ENCODE measurements at regions not wholly inside any gene's neighbourhood (a gene's known extent, or its start where the extent isn't known, plus 50 kb on each side); places are given as distances from the start of the nearest gene placed in this dataset.

DNA sequence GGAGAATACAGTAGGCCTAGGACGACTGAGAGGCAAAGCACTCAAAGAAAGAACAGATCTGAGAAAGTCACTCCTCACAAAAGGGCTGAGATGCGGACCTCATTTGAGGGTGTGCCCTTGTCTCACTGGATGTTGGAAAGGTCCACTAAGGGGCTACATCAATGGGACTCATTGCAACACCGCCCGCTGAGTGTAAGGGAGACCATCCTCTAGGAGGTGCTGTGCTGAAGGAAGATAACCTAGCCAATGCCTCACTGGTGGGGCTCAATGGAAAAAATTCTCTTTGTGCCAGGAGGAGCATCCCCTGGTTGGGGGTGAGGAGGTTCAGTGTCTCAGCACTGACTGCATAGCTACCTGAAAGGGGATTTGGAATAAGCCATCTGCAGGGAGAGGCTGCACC is 758.7 kb upstream of the CELF2 start:
- H3K56ac ChIP-seq (ENCODE audit: extremely low read depth, insufficient read depth, low read length) = no peak overlapping the region
- dilution Hi-C loops (cut with HindIII; ENCODE audit: low sequenced_read_pairs, unreplicated experiment) = no loop called here

More for the DNA sequence above, 758.7 kb upstream of the CELF2 start:
- Histone ChIP-seq H3K27me3 (ENCODE audit: control insufficient read depth, insufficient read depth, low read length) (no peaks in the 10 kb centered on the region), H3K23ac (ENCODE audit: low read depth, low read length) (no peak overlapping the region), H4K91ac (ENCODE audit: insufficient read depth, low read depth, low read length) (no peak overlapping the region), H3K18ac (ENCODE audit: low read depth, low read length) (no peak overlapping the region), H3K36me3 (ENCODE audit: control insufficient read depth, insufficient read depth, low read length) (no peaks in the 10 kb centered on the region), H2AFZ (replicated peaks; ENCODE audit: low read length, poor library complexity) (no peak overlapping the region), H3K9me3 (ENCODE audit: control insufficient read depth, insufficient read depth, low read length) (0 out of 2 replicates have a peak, but pooled peaks cover 2% of the 10 kb centered on the region), H2AK5ac (ENCODE audit: low read depth, low read length) (no peak overlapping the region), H2BK15ac (ENCODE audit: low read depth, low read length) (no peak overlapping the region), H2AK9ac (replicated peaks; ENCODE audit: low read depth, low read length, poor library complexity) (no peak overlapping the region), H3K9ac (ENCODE audit: low read depth, low read length) (no peak overlapping the region), H2BK20ac (ENCODE audit: low read depth, low read length) (no peak overlapping the region), H2BK120ac (ENCODE audit: low read depth, low read length) (no peak overlapping the region), H3K27ac (ENCODE audit: insufficient read depth, low read length) (no peak overlapping the region), H3K4me2 (ENCODE audit: low read depth, low read length) (no peak overlapping the region), H3K4ac (ENCODE audit: low read depth, low read length) (no peak overlapping the region), H3K9me1 (ENCODE audit: insufficient read depth, low read length) (no peaks in the 10 kb centered on the region), H3K4me1 (ENCODE audit: control insufficient read depth, insufficient read depth, low read length) (no peaks in the 10 kb centered on the region), H3K79me1 (ENCODE audit: low read depth in 1 of 2, low read length in 2 of 2) (no peaks in the 10 kb centered on the region), H3K14ac (replicated peaks; ENCODE audit: low read depth, low read length) (no peak overlapping the region), H4K5ac (ENCODE audit: low read depth, low read length) (no peak overlapping the region), H2BK5ac (ENCODE audit: low read depth, low read length, poor library complexity, severe bottlenecking) (no peak overlapping the region), H4K20me1 (ENCODE audit: insufficient read depth, low read length) (no peaks in the 10 kb centered on the region), H3K4me3 (ENCODE audit: insufficient read depth, low read depth, low read length) (no peak overlapping the region), H4K8ac (ENCODE audit: low read depth in 2 of 2, low read length in 2 of 2) (no peak overlapping the region)
- no peak for ATAC-seq (ENCODE audit: low read depth)
- no TSS peak for BruUV-seq (replicated peaks)
- CTCF ChIA-PET = no interaction called here
- WGBS, 2 experiments (ENCODE audit: extremely low coverage in 2 of 2, insufficient read length in 1 of 2) = 100% methylated on average over 1 of the region's 4 CpGs; no CpG with 5 or more reads in 1 of the 2 experiments
- no peak for DNase-seq
- intact Hi-C loops (cut with micrococcal nuclease) = no loop called here
- in situ Hi-C loops (cut with MboI; ENCODE audit: low sequenced_read_pairs) = no loop called here
- no peak for TF ChIP-seq RCOR1 (IDR thresholded peaks at IDR 0.05; ENCODE audit: insufficient replicate concordance, low read length)
- TF ChIP-seq MXI1 (IDR thresholded peaks at IDR 0.05; ENCODE audit: borderline replicate concordance, low read depth, low read length) = no peak
- no peak for TF ChIP-seq CHD1 (IDR thresholded peaks at IDR 0.05; ENCODE audit: low read depth, low read length)
- TF ChIP-seq SMC3 (IDR thresholded peaks at IDR 0.05; ENCODE audit: low read depth, low read length) = no peak
- no peak for TF ChIP-seq POLR2A (IDR thresholded peaks at IDR 0.05; ENCODE audit: low read depth, low read length)
- TF ChIP-seq MAZ (IDR thresholded peaks at IDR 0.05; ENCODE audit: borderline replicate concordance, low read depth, low read length) = no peak
- TF ChIP-seq NFE2L2 (IDR thresholded peaks at IDR 0.05; ENCODE audit: low read depth, low read length) = no peak
- no peak for TF ChIP-seq RAD21 (IDR thresholded peaks at IDR 0.05; ENCODE audit: low read length)
- TF ChIP-seq RFX5 (IDR thresholded peaks at IDR 0.05; ENCODE audit: low read depth, low read length) = no peak
- TF ChIP-seq CEBPB (IDR thresholded peaks at IDR 0.05; ENCODE audit: low read depth, low read length) = no peak
- no peak for TF ChIP-seq FOS (IDR thresholded peaks at IDR 0.05; ENCODE audit: low read depth, low read length)
- TF ChIP-seq, protein P1, sequence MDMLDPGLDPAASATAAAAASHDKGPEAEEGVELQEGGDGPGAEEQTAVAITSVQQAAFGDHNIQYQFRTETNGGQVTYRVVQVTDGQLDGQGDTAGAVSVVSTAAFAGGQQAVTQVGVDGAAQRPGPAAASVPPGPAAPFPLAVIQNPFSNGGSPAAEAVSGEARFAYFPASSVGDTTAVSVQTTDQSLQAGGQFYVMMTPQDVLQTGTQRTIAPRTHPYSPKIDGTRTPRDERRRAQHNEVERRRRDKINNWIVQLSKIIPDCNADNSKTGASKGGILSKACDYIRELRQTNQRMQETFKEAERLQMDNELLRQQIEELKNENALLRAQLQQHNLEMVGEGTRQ (IDR thresholded peaks at IDR 0.05; ENCODE audit: low read depth, low read length) = no peak
- TF ChIP-seq, protein P2, sequence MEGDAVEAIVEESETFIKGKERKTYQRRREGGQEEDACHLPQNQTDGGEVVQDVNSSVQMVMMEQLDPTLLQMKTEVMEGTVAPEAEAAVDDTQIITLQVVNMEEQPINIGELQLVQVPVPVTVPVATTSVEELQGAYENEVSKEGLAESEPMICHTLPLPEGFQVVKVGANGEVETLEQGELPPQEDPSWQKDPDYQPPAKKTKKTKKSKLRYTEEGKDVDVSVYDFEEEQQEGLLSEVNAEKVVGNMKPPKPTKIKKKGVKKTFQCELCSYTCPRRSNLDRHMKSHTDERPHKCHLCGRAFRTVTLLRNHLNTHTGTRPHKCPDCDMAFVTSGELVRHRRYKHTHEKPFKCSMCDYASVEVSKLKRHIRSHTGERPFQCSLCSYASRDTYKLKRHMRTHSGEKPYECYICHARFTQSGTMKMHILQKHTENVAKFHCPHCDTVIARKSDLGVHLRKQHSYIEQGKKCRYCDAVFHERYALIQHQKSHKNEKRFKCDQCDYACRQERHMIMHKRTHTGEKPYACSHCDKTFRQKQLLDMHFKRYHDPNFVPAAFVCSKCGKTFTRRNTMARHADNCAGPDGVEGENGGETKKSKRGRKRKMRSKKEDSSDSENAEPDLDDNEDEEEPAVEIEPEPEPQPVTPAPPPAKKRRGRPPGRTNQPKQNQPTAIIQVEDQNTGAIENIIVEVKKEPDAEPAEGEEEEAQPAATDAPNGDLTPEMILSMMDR (conservative IDR thresholded peaks at IDR 0.05; ENCODE audit: low read depth, low read length) = no peak
- TF ChIP-seq BHLHE40 (IDR thresholded peaks at IDR 0.05; ENCODE audit: low read depth, low read length) = no peak
- TF ChIP-seq, protein P3, sequence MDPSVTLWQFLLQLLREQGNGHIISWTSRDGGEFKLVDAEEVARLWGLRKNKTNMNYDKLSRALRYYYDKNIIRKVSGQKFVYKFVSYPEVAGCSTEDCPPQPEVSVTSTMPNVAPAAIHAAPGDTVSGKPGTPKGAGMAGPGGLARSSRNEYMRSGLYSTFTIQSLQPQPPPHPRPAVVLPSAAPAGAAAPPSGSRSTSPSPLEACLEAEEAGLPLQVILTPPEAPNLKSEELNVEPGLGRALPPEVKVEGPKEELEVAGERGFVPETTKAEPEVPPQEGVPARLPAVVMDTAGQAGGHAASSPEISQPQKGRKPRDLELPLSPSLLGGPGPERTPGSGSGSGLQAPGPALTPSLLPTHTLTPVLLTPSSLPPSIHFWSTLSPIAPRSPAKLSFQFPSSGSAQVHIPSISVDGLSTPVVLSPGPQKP (IDR thresholded peaks at IDR 0.05; ENCODE audit: borderline replicate concordance, low read depth, low read length) = no peak
- no peak for TF ChIP-seq MAFK (IDR thresholded peaks at IDR 0.05; ENCODE audit: low read depth, low read length)
- POLR2A ChIA-PET (ENCODE audit: unreplicated experiment) = no interaction called here

All from IMR-90 (cell line).